Naive thymus-derived CD4-positive, alpha-beta T cell (primary cell): ENCODE measurements at regions not wholly inside any gene's neighbourhood (a gene's known extent, or its start where the extent isn't known, plus 50 kb on each side); places are given as distances from the start of the nearest gene placed in this dataset.

ENCODE experiments used
- ATAC-seq: fragments of 150-1000 bp; cut with Tn5 transposase; 2 replicates; pipeline ENCODE4 v1.10.0; 2021; ENCODE audit warnings: mild to moderate bottlenecking, moderate library complexity
- CTCF ChIA-PET: fragments of 350-600 bp; sonication (Branson Sonifier 250); formaldehyde crosslinking; loops from one replicate; lab custom pipeline; 2021; ENCODE audit warnings: antibody characterized with exemption; lab: Charles Lee
- POLR2A ChIA-PET: fragments of 350-600 bp; sonication (Branson Sonifier 250); formaldehyde crosslinking; loops from one replicate; lab custom pipeline; 2021; ENCODE audit warnings: antibody characterized with exemption, inconsistent platforms; lab: Charles Lee
- DNase-seq, 9 donors: peaks; one replicate each; pipeline versions ENCODE4 v3.0.0 to v3.0.0-alpha.2; 2020 to 2022; ENCODE audit warnings: mixed read lengths in 1 of 9
- H3K27ac ChIP-seq: one replicate; pipeline ENCODE4 v1.7.0; 2013; ENCODE audit warnings: mild to moderate bottlenecking, low read depth, low read length, moderate library complexity
- H3K27me3 ChIP-seq, 2 donors: one replicate each; pipeline ENCODE4 v1.7.0; 2013; ENCODE audit warnings: low read length in 2 of 2, mild to moderate bottlenecking in 2 of 2, moderate library complexity in 2 of 2; ENCODE audit not compliant: control insufficient read depth in 2 of 2, insufficient read depth in 2 of 2
- H3K36me3 ChIP-seq, 3 experiments: 1 replicate in 2 of 3; 2 replicates in 1 of 3; pipeline ENCODE4 v1.7.0; 2013; ENCODE audit warnings: low read length in 3 of 3, mild to moderate bottlenecking in 3 of 3, moderate library complexity in 1 of 3; ENCODE audit not compliant: insufficient read depth in 3 of 3, control insufficient read depth in 2 of 3
- H3K4me1 ChIP-seq, 2 donors: one replicate each; pipeline ENCODE4 v1.7.0; 2013; ENCODE audit warnings: low read length in 2 of 2, mild to moderate bottlenecking in 2 of 2, moderate library complexity in 1 of 2; ENCODE audit not compliant: control insufficient read depth in 2 of 2, insufficient read depth in 2 of 2
- H3K4me3 ChIP-seq: 2 replicates; pipeline ENCODE4 v1.7.0; 2013; ENCODE audit warnings: mild to moderate bottlenecking, low read length
- H3K9me3 ChIP-seq, 3 experiments: 1 replicate in 2 of 3; 2 replicates in 1 of 3; pipeline ENCODE4 v1.7.0; 2013; ENCODE audit warnings: low read length in 3 of 3; ENCODE audit not compliant: control insufficient read depth in 2 of 3
- H3K27ac Mint-ChIP-seq, 9 donors: one replicate each; pipeline ENCODE4 v1.8.0; 2020 to 2022; ENCODE audit warnings: mixed read lengths in 9 of 9, mild to moderate bottlenecking in 8 of 9, moderate library complexity in 5 of 9, inconsistent platforms in 2 of 9
- H3K27me3 Mint-ChIP-seq, 5 donors: one replicate each; pipeline ENCODE4 v1.8.0; 2021 to 2022; ENCODE audit warnings: mixed read lengths in 5 of 5, mild to moderate bottlenecking in 1 of 5
- H3K36me3 Mint-ChIP-seq, 5 donors: one replicate each; pipeline ENCODE4 v1.8.0; 2020 to 2022; ENCODE audit warnings: mixed read lengths in 5 of 5, mild to moderate bottlenecking in 3 of 5, inconsistent platforms in 1 of 5
- H3K4me1 Mint-ChIP-seq, 7 donors: one replicate each; pipeline ENCODE4 v1.8.0; 2020 to 2022; ENCODE audit warnings: mixed read lengths in 7 of 7, mild to moderate bottlenecking in 3 of 7, inconsistent platforms in 1 of 7
- H3K4me3 Mint-ChIP-seq, 10 donors: one replicate each; pipeline ENCODE4 v1.8.0; 2020 to 2022; ENCODE audit warnings: mild to moderate bottlenecking in 10 of 10, mixed read lengths in 10 of 10, moderate library complexity in 6 of 10, inconsistent platforms in 2 of 10
- H3K9me3 Mint-ChIP-seq, 11 donors: one replicate each; pipeline ENCODE4 v1.8.0; 2020 to 2022; ENCODE audit warnings: mixed read lengths in 11 of 11, mild to moderate bottlenecking in 4 of 11, inconsistent platforms in 1 of 11, moderate library complexity in 1 of 11
- intact Hi-C, 2 donors: fragments of 100-400 bp; cut with micrococcal nuclease; formaldehyde crosslinking; loops; one replicate each; pipeline ENCODE4 v1.15.1; 2023

GRCh38 chr9:75213765-75214164 lies 125.5 kb downstream of the OSTF1 start:
- no peak for DNase-seq
- CTCF ChIA-PET: no interaction called here
- no peak overlapping the region for H3K27ac Mint-ChIP-seq
- no peaks in the 10 kb centered on the region for H3K27me3 ChIP-seq
- intact Hi-C loops: no loop called here
- H3K36me3 Mint-ChIP-seq: peaks cover 0 to 49% (median 8%) of the 10 kb centered on the region in 5 donors
- peaks cover 0 to 6% (median 0%) of the 10 kb centered on the region in 7 donors for H3K4me1 Mint-ChIP-seq
- H3K9me3 Mint-ChIP-seq: no peaks in the 10 kb centered on the region
- no peak overlapping the region for H3K4me3 ChIP-seq
- peaks cover 0 to 3% (median 0%) of the 10 kb centered on the region in 5 donors for H3K27me3 Mint-ChIP-seq
- H3K4me3 Mint-ChIP-seq: no peak overlapping the region
- POLR2A ChIA-PET: no interaction called here
- no peaks in the 10 kb centered on the region for H3K9me3 ChIP-seq
- H3K27ac ChIP-seq: no peak overlapping the region
- no peak for ATAC-seq
- H3K36me3 ChIP-seq: no peaks in the 10 kb centered on the region
- H3K4me1 ChIP-seq: no peaks in the 10 kb centered on the region

GRCh38 chr9:75226403-75227139 lies 138.3 kb downstream of the OSTF1 start:
- Mint-ChIP-seq H3K27ac (peak overlapping the region in 1 of 9 donors; percentile 3), H3K9me3 (peaks cover 8 to 48% (median 25%) of the 10 kb centered on the region in 11 donors), H3K27me3 (peaks cover 0 to 5% (median 0%) of the 10 kb centered on the region in 5 donors), H3K36me3 (peaks cover 0 to 48% (median 31%) of the 10 kb centered on the region in 5 donors), H3K4me3 (no peak overlapping the region), H3K4me1 (no peaks in the 10 kb centered on the region)
- Histone ChIP-seq H3K36me3 (no peaks in the 10 kb centered on the region), H3K27me3 (no peaks in the 10 kb centered on the region), H3K4me1 (no peaks in the 10 kb centered on the region), H3K27ac (no peak overlapping the region), H3K9me3 (peaks cover 0 to 6% (median 0%) of the 10 kb centered on the region in 3 experiments), H3K4me3 (no peak overlapping the region)
- ChIA-PET CTCF (no interaction called here), POLR2A (no interaction called here)
- ATAC-seq: no peak
- no peak for DNase-seq
- intact Hi-C loops: no loop called here

DNA sequence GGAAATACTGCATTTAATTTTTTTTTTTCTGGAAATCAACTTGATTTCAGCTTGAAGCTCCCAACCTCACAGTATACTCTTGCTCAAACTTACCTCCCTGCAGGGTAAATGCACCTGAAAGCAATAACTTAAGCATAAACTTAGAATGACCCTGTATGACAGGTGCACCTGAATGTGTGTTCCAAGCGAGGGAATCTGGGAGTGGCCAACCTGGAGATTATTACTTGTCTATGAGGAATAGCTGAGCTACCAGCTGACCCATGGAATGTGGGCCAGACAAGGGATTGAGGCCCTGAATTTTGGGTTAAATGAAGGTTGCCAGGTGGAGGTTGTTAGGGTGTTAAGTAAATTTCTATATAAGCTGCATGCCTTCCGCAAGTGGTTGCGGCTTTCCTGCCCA lies 140.6 kb downstream of the OSTF1 start:
- Mint-ChIP-seq H3K4me3 (no peak overlapping the region), H3K36me3 (peaks cover 0 to 35% (median 23%) of the 10 kb centered on the region in 5 donors), H3K27me3 (peaks cover 0 to 2% (median 0%) of the 10 kb centered on the region in 5 donors), H3K27ac (no peak overlapping the region), H3K4me1 (no peaks in the 10 kb centered on the region), H3K9me3 (peaks cover 8 to 37% (median 17%) of the 10 kb centered on the region in 11 donors)
- Histone ChIP-seq H3K27ac (no peak overlapping the region), H3K36me3 (no peaks in the 10 kb centered on the region), H3K9me3 (peaks cover 0 to 6% (median 0%) of the 10 kb centered on the region in 3 experiments), H3K4me1 (no peaks in the 10 kb centered on the region), H3K4me3 (no peak overlapping the region), H3K27me3 (no peaks in the 10 kb centered on the region)
- no peak for DNase-seq
- ChIA-PET POLR2A (no interaction called here), CTCF (interaction anchor here (0.6 to 1.3 kb wide), 2 partner anchors 12 to 453 kb away, joined by 3 to 5 read pairs; no protein-coding TSS in a partner anchor)
- no peak for ATAC-seq
- intact Hi-C loops: no loop called here

- H3K27ac Mint-ChIP-seq: no peak overlapping the region
- POLR2A ChIA-PET: no interaction called here
- H3K27me3 Mint-ChIP-seq: peaks cover 0 to 2% (median 0%) of the 10 kb centered on the region in 5 donors
- CTCF ChIA-PET: interaction anchor here (1.3 kb wide), 1 partner anchor 454 kb away, joined by 3 read pairs; no protein-coding TSS in a partner anchor
- peaks cover 5 to 32% (median 13%) of the 10 kb centered on the region in 11 donors for H3K9me3 Mint-ChIP-seq
- H3K4me3 Mint-ChIP-seq: no peak overlapping the region
- no peak for DNase-seq
- Histone ChIP-seq H3K27me3 (no peaks in the 10 kb centered on the region), H3K36me3 (no peaks in the 10 kb centered on the region), H3K9me3 (peaks cover 0 to 6% (median 0%) of the 10 kb centered on the region in 3 experiments), H3K27ac (no peak overlapping the region), H3K4me1 (no peaks in the 10 kb centered on the region), H3K4me3 (no peak overlapping the region)
- no peak for ATAC-seq
- intact Hi-C loops: no loop called here
- H3K4me1 Mint-ChIP-seq: no peaks in the 10 kb centered on the region
- peaks cover 0 to 30% (median 22%) of the 10 kb centered on the region in 5 donors for H3K36me3 Mint-ChIP-seq
These were observed 141.5 kb downstream of the OSTF1 start for GRCh38 chr9:75229605-75230332.

- Histone ChIP-seq H3K36me3 (no peaks in the 10 kb centered on the region), H3K4me3 (no peak overlapping the region), H3K27me3 (no peaks in the 10 kb centered on the region), H3K4me1 (no peaks in the 10 kb centered on the region), H3K9me3 (peaks cover 0 to 6% (median 0%) of the 10 kb centered on the region in 3 experiments), H3K27ac (no peak overlapping the region)
- H3K4me1 Mint-ChIP-seq: no peaks in the 10 kb centered on the region
- H3K9me3 Mint-ChIP-seq: peaks cover 0 to 32% (median 16%) of the 10 kb centered on the region in 11 donors
- ATAC-seq (no peak), DNase-seq (no peak)
- ChIA-PET CTCF (no interaction called here), POLR2A (no interaction called here)
- H3K27me3 Mint-ChIP-seq: peaks cover 0 to 2% (median 0%) of the 10 kb centered on the region in 5 donors
- intact Hi-C loops: no loop called here
- no peak overlapping the region for H3K4me3 Mint-ChIP-seq
- H3K36me3 Mint-ChIP-seq: peaks cover 2 to 28% (median 20%) of the 10 kb centered on the region in 5 donors
- no peak overlapping the region for H3K27ac Mint-ChIP-seq
These were observed 142.2 kb downstream of the OSTF1 start for GRCh38 chr9:75230469-75230868.

DNA sequence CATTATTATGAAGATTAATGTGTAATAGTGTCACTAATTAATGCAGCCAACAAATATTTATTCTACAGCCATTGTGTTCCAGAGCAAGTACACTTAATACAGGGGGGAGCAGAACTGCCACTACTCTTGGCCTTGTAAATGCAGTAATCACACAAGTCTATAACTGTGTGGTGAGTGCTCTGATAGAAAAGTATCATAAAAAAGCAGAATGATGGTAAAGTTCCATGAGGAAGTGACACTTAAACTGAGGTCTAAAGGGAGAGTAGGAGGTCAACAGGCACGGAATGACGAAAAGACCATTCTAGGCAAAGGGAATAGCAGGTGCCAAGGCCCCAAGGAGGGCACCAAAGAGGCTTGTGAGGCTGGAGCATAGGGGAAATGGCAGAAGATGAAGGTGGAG lies 142.9 kb downstream of the OSTF1 start:
- Histone ChIP-seq H3K27ac (no peak overlapping the region), H3K27me3 (no peaks in the 10 kb centered on the region), H3K4me1 (no peaks in the 10 kb centered on the region), H3K9me3 (peaks cover 0 to 5% (median 0%) of the 10 kb centered on the region in 3 experiments), H3K4me3 (no peak overlapping the region), H3K36me3 (no peaks in the 10 kb centered on the region)
- ChIA-PET POLR2A (no interaction called here), CTCF (no interaction called here)
- Mint-ChIP-seq H3K9me3 (peaks cover 0 to 32% (median 13%) of the 10 kb centered on the region in 11 donors), H3K27me3 (peaks cover 0 to 2% (median 0%) of the 10 kb centered on the region in 5 donors), H3K4me1 (no peaks in the 10 kb centered on the region), H3K36me3 (peaks cover 2 to 29% (median 14%) of the 10 kb centered on the region in 5 donors), H3K4me3 (no peak overlapping the region), H3K27ac (no peak overlapping the region)
- intact Hi-C loops: no loop called here
- ATAC-seq (no peak), DNase-seq (no peak)
